ENCODE measurements at regions not wholly inside any gene's neighbourhood (a gene's known extent, or its start where the extent isn't known, plus 50 kb on each side); places are given as distances from the start of the nearest gene placed in this dataset.

GRCh38 chrX:46144566-46144965, 400.7 kb downstream of the ZNF674 start:
- no peak overlapping the region for H3K4me2 ChIP-seq (ENCODE audit: insufficient read depth, low read length)
- H3K9ac ChIP-seq (ENCODE audit: insufficient read depth in 1 of 2, low read depth in 2 of 2, low read length in 2 of 2) = no peak overlapping the region
- H3K9me1 ChIP-seq (ENCODE audit: control insufficient read depth, insufficient read depth, low read length) = no peaks in the 10 kb centered on the region
- H2AFZ ChIP-seq (ENCODE audit: low read depth, low read length) = no peak overlapping the region
- in situ Hi-C loops (cut with MboI) = no loop called here
- no peak for ATAC-seq
- H3K9me3 ChIP-seq (replicated peaks; ENCODE audit: control insufficient read depth, insufficient read depth, low read depth, low read length) = no peaks in the 10 kb centered on the region
- TF ChIP-seq GABPA (tag; conservative IDR thresholded peaks at IDR 0.05; ENCODE audit: low read depth) = no peak
- peak; percentile 61 for TF ChIP-seq ZNF146 (CRISPR knock-in tag; IDR thresholded peaks at IDR 0.05; ENCODE audit: unreplicated experiment)
- peak; percentile 37 for TF ChIP-seq RBM25 (IDR thresholded peaks at IDR 0.05; ENCODE audit: low read depth, low read length, severe bottlenecking)
- CTCF ChIA-PET (ENCODE audit: low intra/inter-chr PET ratio) = no interaction called here
- H3K36me3 ChIP-seq (ENCODE audit: control insufficient read depth, insufficient read depth, low read length) = no peaks in the 10 kb centered on the region
- POLR2A ChIA-PET = no interaction called here
- H3K27ac ChIP-seq (ENCODE audit: extremely low read depth, low read depth, low read length) = no peak overlapping the region
- no peak for FAIRE-seq
- H3K79me2 ChIP-seq (ENCODE audit: control insufficient read depth, insufficient read depth, low read length) = no peaks in the 10 kb centered on the region
- 0% methylated on average over 1 of the region's 1 CpG for WGBS (ENCODE audit: insufficient coverage, low coverage, missing lambda C conversion rate)
- no TSS peak for BruUV-seq (replicated peaks)
- no peaks in the 10 kb centered on the region for H3K27me3 ChIP-seq (ENCODE audit: control insufficient read depth in 2 of 2, insufficient read depth in 2 of 2, low read length in 2 of 2)
- intact Hi-C loops (cut with micrococcal nuclease) = no loop called here
- no peak overlapping the region for H3K4me3 ChIP-seq
- no peaks in the 10 kb centered on the region for H3K4me1 ChIP-seq (replicated peaks in 1 of 2; ENCODE audit: control insufficient read depth in 2 of 2, insufficient read depth in 2 of 2, low read length in 2 of 2)
- no peaks in the 10 kb centered on the region for H4K20me1 ChIP-seq (replicated peaks; ENCODE audit: control insufficient read depth, insufficient read depth, low read length)
- DNase-seq (ENCODE audit: extremely low read depth in 1 of 4, low spot score in 3 of 4) = no peak

GRCh38 chrX:46140272-46140671, 404.9 kb downstream of the ZNF674 start:
- no peaks in the 10 kb centered on the region for H4K20me1 ChIP-seq (replicated peaks; ENCODE audit: control insufficient read depth, insufficient read depth, low read length)
- H3K9me3 ChIP-seq (replicated peaks; ENCODE audit: control insufficient read depth, insufficient read depth, low read depth, low read length) = no peaks in the 10 kb centered on the region
- H3K4me2 ChIP-seq (ENCODE audit: insufficient read depth, low read length) = no peak overlapping the region
- H3K36me3 ChIP-seq (ENCODE audit: control insufficient read depth, insufficient read depth, low read length) = no peaks in the 10 kb centered on the region
- H2AFZ ChIP-seq (ENCODE audit: low read depth, low read length) = no peak overlapping the region
- no peak overlapping the region for H3K27ac ChIP-seq (ENCODE audit: extremely low read depth, low read depth, low read length)
- in situ Hi-C loops (cut with MboI) (no loop called here), intact Hi-C loops (cut with micrococcal nuclease) (no loop called here)
- H3K79me2 ChIP-seq (ENCODE audit: control insufficient read depth, insufficient read depth, low read length) = no peaks in the 10 kb centered on the region
- BruUV-seq (replicated peaks) = no TSS peak
- ATAC-seq (no peak), FAIRE-seq (no peak), DNase-seq (ENCODE audit: extremely low read depth in 1 of 4, low spot score in 3 of 4) (no peak)
- H3K27me3 ChIP-seq (ENCODE audit: control insufficient read depth in 2 of 2, insufficient read depth in 2 of 2, low read length in 2 of 2) = no peaks in the 10 kb centered on the region
- 0% methylated on average over 2 of the region's 2 CpGs for WGBS (ENCODE audit: insufficient coverage, low coverage, missing lambda C conversion rate)
- ChIA-PET CTCF (ENCODE audit: low intra/inter-chr PET ratio) (no interaction called here), POLR2A (no interaction called here)
- no peak overlapping the region for H3K4me3 ChIP-seq
- no peaks in the 10 kb centered on the region for H3K9me1 ChIP-seq (ENCODE audit: control insufficient read depth, insufficient read depth, low read length)
- H3K9ac ChIP-seq (ENCODE audit: insufficient read depth in 1 of 2, low read depth in 2 of 2, low read length in 2 of 2) = no peak overlapping the region
- TF ChIP-seq LARP7 (IDR thresholded peaks at IDR 0.05) (no peak), BRD9 (IDR thresholded peaks at IDR 0.05; ENCODE audit: low read depth, partially characterized antibody) (no peak), ZNF324 (CRISPR knock-in tag; IDR thresholded peaks at IDR 0.05) (no peak), MAX (CRISPR knock-in tag; IDR thresholded peaks at IDR 0.05) (no peak), ZNF668 (CRISPR knock-in tag; IDR thresholded peaks at IDR 0.05) (no peak), MTA1 (IDR thresholded peaks at IDR 0.05; ENCODE audit: borderline replicate concordance) (no peak), ZNF655 (CRISPR knock-in tag; IDR thresholded peaks at IDR 0.05) (no peak), OTX1 (CRISPR knock-in tag; IDR thresholded peaks at IDR 0.05) (no peak), SRF (CRISPR knock-in tag; IDR thresholded peaks at IDR 0.05) (no peak), RBFOX2 (IDR thresholded peaks at IDR 0.05; ENCODE audit: low read depth, low read length) (no peak), FOXM1 (IDR thresholded peaks at IDR 0.05; ENCODE audit: low read depth) (no peak), FOXM1 (CRISPR knock-in tag; IDR thresholded peaks at IDR 0.05; ENCODE audit: low read depth) (no peak), ZNF347 (CRISPR knock-in tag; IDR thresholded peaks at IDR 0.05; ENCODE audit: low read depth) (no peak), SRSF3 (IDR thresholded peaks at IDR 0.05; ENCODE audit: insufficient read depth, low read length) (no peak)
- no peaks in the 10 kb centered on the region for H3K4me1 ChIP-seq (replicated peaks in 1 of 2; ENCODE audit: control insufficient read depth in 2 of 2, insufficient read depth in 2 of 2, low read length in 2 of 2)
